ENCODE measurements at regions not wholly inside any gene's neighbourhood (a gene's known extent, or its start where the extent isn't known, plus 50 kb on each side); places are given as distances from the start of the nearest gene placed in this dataset.
"Not testable (repeated sequence)": the region's sequence is repeated elsewhere in the genome, so short reads cannot be mapped to it uniquely, and the experiment has no call there.

DNA sequence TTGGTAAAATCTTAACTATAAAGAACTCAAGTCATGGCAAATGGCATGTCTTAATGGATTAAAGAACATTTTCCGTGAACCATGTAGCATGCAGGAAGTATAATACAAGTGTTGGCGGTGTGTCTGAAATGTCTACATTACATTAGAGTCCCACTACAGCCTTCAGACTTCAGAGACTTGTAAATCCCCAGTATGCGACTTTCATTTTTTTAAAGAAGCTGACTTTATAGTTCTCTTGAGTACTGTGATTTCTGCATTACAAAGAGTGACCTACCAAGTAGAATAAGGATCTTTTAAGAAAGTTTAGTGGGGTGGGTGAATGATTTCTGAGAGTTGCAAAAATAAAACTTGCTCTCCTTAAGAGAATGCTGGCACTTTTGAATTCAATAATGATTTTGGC, 140.7 kb upstream of the FN1 start:
- no peak for DNase-seq

DNA sequence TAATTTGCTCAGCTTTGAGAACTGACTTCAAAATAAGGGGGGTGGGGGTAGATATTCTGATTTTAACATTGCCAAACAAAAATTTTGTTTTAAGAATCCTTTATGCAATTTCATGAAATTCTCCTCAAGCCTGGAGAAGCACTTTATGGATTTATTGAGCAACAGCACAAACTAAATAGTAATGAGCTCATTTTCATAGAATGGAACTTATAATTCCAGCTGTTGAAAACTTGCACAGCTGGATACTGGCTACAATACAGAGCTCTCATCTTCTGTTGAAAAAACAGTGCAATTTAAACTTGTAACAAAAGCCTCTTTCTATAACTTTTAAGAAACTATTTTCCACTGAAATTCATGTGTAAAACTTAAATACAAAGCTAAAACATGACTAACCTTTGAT, 137.6 kb upstream of the FN1 start:
- DNase-seq = no peak

DNA sequence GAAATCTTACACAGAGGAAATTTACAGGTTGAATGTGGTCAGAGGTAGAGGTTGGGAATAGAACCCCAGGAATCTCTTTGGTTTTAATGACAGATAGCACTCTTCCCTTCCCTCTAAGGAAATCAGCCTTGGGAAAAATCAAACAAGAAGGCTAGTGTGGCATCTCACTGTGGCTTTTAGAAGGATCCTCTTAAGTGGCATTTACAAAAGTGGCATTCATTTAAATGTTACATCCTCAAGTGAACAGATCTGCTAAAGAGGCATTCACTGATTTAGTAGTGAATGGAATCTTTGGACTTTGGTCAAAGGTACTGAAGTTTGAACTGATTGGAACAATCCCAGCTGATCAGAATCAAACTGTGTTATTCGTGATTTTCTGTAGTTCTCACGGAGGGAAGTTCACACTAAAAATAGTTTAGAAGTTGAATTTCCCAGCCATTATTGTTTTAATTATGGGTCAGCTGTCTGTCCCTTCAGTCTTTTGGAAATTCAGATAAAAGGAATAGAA, 136.5 kb upstream of the FN1 start:
- DNase-seq = no peak

DNA sequence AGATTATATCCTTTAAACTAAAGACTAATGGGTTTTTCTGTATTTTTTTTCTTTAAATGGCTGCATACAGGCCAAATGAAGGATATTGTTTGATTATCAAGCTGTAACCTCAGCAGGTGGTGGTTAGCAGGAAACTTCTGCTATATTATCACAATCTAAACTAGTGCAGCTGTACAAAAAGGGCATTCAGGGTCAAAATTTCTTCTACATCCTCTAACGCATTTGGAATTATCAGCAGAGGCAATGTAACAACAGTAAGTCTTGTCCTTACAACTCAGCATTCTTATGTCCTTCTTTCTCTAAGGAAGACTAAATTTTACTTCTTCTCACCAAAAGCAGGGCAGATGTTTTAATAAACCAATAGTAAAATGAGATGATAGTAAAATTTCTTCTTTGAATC, 135.8 kb upstream of the FN1 start:
- no peak for DNase-seq

DNA sequence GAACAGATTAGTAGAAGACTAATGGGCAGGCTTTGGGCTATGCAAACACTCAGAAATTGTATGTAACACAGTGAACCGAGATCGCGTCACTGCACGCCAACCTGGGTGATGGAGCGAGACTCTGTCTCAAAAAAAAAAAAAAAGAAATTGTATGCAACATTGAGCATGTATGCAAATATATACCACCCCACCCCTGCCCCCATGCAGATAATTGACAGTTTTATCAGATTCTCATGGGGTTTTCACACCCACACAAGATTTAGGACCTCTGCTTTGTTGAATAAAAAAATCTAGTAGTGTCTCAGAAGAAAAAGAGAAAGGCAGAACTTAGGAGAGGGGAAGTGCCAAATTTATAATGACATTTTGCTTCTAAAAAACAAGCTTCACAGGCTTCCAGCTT, 131.6 kb upstream of the FN1 start:
- no peak for DNase-seq

DNA sequence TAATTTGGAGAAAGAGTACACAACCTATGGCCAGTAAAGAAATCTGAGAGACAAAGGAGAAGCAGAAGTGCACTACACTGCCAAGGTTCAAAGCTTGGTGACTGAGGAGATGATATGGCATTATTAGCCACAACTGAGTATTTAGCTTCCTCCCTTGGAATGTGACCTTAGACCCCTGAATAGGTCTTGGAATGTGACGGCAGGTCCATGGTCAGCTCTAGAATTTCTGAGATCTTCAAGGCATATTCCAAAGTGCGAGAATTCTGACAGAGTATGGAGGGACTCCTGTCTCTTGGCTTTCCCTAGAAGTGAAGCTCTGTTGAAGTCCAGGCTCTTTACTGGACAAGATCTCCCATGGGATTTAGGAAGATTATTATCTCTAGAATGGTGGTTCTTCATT, 130.0 kb upstream of the FN1 start:
- no peak for DNase-seq

DNA sequence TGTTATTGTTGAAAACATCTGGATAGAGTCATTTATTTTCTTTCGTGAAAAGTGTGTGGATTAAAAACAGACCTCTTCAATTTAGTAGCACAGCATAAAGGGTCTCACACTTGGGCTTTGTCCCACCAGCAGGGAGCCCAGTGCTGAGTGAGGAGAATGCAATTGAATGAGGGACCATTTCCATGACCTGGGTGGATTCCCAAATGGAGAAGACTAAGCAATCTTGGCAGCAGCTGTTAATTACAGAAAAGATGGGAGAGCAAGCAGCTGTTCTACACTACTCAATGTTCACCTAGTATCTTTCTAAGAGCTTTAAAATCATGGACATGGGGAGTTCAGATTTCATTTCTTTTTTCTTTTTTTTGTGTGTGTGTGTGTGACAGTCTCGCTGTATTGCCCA, 121.8 kb upstream of the FN1 start:
- DNase-seq = no peak

DNA sequence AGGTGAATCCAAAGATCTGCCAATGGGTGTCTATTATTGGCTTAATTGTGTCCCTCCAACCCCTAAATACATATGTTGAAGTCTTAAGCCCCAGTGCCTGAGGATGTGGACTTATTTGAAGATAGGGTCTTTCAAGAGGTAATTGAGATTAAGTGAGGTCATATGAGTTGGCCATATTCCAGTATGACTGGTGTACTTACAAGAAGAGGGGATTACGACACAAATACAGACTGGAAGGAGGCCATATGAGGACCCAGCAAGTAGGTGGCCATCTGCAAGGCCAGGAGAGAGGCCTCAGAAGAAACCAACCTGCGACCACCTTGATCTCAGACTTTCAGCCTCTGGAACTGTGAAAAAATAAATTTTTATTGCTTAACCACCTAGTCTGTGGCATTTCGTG, 121.1 kb upstream of the FN1 start:
- no peak for DNase-seq

DNA sequence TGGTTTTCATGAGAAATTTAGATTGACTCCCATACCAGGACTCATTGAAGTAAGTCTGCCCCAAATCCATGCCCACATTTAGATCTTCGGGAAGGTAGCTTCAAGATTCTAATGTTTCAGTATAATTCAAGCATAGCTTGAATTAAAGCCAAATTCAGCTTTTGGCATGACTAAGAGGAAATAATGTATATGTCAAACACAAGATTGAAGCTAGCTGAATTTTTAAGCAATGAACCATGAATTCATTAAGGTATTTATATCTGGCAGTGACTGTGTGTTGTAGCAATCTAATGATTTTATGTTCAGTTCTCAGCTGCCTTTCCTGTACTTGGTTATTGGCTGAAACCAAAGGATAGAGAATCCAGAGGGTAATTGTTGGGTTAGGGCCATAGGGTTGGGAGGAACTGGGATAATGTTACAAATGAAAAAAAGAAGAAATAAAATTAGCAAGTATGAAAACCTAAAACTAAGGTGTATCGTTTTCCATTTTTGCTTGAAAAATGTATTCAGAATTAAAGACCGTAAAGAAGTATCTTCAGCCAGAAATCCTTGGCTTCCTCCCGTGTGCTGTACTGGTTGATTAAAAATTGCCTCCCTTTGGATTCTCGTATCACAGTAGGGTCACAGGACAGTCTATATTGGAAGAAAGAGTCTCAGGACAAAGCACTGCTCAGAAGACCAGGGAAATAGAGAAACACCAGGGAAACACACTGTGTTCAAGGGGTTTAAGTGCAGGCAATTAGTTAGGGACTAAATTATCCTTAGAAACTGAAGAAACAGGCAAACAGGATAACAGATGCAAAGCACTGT, 119.0 kb upstream of the FN1 start:
- no peak for DNase-seq

DNA sequence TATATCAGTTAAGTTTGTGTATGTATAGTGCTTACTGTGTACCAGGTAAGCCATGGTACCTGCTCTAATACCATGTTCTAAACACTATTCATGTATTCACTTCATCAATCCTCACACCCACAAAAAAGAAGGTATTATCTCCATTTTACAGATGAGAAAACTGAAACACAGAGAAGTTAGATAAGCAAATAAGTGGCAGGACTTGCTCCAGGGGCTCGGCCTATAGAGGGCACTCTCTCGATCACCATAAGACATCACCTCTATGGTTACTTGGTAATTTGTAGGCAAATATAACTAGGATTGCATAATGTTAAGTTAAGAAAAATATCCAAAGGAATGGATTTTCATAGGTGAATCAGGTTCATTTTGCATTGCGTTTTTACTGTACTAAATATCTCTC, 118.1 kb upstream of the FN1 start:
- DNase-seq = no peak

DNA sequence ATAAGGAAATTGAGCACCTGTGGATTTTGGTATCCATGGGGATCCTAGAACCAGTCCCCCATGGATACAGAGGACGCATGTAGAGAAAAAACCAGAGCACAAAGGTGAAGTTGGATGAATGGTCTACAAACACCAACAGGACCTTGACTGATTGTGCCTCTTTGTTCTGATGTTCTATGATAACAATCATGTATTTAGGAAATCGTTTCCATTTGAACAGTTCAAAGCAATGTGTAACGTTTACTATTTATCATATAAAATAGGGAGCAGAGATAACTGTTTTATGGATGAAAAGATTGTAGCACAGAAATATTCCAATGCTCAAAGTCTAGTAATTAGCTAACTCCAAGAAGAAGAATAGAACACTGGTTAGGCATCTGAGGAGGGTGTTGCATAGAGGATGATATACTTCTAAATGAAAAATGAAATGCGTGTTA, 116.3 kb upstream of the FN1 start:
- no peak for DNase-seq

DNA sequence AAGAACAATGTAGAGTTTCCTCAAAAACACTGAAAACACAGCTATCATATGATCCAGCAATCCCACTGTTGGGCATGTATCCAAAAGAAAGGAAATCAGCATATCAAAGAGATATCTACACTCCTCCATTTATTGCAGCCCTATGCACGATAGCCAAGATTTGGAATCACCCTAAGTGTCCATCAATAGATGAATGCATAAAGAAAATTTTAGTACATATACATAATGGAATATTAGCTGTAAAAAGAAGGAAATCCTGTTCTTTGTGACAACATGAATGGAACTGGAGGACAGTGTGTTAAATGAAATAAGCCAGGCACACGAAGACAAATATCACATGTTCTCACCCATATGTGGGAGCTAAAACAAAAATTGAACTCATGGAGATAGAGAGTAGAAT, 114.5 kb upstream of the FN1 start:
- DNase-seq = no peak

DNA sequence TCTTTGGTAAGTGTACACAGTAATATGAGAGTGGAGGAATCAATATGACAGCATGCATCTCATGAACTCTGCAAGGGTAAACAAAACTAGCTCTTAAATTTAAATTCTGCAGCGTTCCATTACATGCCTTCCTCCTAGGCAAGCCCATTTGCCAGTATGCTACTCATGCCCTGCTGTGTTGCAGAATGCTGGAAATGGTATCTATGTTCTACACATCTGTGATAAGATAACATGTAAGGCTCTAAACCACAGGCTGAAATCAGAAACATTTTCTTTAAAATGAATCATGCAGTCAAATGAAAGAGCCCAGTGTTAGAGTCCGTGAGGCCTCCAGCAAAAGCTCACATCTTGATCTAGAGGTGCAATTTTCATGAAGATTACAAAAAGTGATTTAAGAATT, 112.8 kb upstream of the FN1 start:
- no peak for DNase-seq

DNA sequence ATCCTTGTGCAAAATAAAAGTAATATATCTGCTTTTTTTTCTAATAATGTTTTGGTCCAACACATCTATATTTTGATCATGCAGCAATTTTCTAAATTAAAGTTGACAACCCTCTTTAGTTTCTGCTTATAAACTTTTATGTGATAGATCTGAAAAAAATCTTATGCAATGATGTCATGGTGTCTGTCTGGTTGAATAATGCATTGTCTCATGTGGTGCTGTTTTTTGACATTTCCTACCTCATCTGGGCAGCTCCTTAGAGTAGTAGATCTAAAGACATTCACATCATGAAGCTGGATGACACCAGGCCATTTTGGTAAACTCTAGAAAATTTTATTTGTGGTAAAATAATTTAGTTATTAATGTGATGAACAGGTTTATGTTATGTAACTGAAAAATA, 106.8 kb upstream of the FN1 start:
- no peak for DNase-seq

DNA sequence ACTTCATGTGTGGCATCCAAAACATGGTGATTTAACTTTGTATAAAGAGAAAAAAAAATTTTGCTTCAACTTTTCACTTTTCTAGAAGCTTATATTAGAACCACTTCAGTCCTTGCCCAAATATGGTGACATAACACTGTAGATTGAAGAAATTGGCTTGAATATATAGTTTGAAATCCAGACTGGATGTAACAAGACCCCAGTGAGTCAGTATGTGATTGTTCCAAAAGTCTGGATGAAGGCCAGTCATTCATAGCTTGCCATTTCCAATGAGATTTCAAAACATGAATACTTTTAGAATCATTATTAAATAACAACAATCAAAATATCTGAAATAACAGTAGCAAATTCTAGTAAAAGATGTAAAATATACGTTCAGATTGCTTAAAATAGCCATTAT, 104.8 kb upstream of the FN1 start:
- DNase-seq = no peak

DNA sequence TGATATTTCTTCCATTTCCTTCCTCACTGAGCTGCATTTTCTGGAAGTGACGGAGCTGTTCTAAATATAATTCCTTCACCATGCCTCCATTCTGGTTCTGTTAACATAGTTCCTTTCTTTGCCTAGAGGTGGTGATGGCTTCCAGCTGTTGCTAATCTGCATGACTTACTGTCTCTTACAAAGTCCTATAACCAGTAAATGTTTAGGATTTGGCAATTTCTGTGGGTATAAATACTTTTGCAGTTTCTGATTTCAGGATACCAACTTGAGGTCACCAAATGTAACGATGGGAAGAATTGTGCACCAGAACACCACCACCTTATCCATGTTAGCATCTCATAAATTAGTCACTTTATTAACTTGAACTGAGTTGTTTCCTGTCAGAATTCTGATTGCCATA, 101.7 kb upstream of the FN1 start:
- DNase-seq = no peak

DNA sequence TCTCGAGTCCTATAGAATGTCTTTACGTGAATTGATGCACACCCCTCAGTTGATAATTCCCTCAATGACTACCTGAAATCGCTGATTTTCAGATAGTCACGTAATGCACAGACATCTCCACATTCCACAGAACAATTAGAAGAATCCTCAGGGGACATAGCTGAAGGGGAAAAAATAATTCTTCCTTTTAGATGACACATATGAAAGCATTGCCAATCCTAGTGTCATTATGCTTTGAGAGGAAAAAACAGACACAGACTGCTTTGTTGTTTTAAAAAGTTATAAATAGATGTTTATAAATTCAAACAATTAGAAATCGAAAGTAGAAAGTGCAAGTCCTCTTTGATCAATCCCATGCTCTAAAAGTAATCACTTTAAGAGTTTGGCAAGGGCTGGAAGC, 100.6 kb upstream of the FN1 start:
- no peak for DNase-seq

DNA sequence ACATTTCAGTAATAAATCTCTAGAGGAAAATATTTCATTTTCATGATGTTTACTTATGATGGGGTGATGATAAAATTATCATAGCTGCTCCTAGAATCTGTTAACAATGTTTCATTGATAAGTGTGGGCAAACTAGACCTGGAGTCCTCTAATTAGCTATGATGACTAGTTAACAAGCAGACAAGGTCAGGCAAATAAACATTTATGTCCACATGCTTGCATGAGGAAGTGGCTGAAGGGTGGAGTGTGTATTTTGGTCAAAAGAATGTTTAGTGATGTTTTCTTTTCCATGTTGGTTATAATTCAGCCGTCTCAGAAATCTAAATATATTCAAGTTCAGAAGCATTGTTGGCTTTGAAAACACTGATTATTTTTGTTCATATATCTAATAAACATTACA, 99.9 kb upstream of the FN1 start:
- no peak for DNase-seq

DNA sequence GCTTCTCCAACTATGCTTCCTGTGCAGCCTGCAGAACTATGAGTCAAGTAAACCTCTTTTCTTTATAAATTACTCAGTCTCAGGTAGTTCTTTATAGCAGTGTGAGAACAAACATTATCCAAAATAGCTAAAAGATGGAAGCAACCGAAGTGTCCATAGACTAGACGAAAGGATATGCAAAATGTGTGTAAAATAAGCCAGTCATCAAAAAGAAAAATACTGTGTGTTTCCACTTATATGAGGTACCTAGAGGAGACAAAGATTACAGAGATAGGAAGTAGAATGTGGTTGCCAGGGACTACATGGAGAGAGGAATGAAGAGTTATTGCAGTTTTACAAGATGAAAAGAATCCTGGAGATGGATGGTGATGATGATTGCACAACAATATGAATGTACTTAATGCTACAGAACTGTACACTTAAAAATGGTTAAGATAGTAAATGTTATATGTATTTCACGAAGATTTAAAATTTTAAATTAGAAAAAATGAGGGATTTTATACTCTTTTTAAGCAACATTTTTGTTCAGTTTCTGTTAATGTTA, 99.3 kb upstream of the FN1 start:
- no peak for DNase-seq

DNA sequence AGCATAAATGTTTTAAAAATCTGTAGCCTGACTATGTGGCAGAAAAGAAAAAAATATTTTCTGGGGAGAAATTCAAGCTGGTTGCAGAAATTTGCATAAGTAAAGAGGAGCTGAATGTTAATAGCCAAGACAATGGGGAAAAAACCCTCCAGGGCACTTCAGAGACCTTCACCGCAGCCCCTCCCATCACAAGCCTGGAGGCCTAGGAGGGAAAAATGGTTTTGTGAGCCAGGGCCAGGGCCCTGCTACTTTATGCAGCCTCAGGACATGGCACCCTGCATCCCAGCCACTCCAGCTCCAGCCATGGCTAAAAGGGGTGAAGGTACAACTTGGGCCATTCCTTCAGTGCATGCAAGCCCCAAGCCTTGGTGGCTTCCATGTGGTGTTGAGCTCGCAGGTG, 97.8 kb upstream of the FN1 start:
- not testable (repeated sequence) for DNase-seq

DNA sequence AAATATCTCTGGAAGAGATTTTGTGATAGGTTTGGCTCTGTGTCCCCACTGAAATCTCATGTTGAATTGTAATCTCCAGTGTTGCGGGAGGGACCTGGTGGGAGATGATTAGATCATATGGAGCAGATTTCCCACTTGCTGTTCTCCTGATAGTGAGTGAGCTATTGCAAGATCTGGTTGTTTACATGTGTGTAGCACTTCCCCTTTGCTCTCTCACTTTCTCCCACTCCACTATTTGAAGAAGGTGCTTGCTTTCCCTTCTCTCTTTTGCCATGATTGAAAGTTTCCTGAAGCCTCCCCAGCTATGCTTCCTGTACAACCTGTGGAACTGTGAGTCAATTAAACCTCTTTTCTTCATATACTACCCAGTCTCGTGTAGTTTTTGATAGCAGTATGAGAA, 97.0 kb upstream of the FN1 start:
- no peak for DNase-seq

DNA sequence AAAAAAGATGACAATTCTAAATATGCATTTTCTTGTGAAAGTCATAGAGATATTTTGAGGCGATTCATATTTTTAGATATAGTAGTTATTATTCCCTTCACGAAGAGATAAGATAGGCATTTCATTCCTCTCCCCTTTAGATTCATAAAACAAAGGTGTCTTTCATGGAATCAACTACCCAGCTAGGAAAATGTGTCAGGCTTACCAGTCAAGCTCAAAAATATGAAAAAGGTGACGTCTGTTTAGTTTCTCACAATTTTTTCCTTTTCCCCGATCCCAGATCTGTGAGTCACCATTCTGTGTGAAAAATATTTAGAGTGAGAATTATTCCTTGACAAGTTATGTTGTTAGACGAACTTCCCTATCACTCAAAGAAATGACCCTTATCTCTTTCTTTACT, 95.4 kb upstream of the FN1 start:
- no peak for DNase-seq

DNA sequence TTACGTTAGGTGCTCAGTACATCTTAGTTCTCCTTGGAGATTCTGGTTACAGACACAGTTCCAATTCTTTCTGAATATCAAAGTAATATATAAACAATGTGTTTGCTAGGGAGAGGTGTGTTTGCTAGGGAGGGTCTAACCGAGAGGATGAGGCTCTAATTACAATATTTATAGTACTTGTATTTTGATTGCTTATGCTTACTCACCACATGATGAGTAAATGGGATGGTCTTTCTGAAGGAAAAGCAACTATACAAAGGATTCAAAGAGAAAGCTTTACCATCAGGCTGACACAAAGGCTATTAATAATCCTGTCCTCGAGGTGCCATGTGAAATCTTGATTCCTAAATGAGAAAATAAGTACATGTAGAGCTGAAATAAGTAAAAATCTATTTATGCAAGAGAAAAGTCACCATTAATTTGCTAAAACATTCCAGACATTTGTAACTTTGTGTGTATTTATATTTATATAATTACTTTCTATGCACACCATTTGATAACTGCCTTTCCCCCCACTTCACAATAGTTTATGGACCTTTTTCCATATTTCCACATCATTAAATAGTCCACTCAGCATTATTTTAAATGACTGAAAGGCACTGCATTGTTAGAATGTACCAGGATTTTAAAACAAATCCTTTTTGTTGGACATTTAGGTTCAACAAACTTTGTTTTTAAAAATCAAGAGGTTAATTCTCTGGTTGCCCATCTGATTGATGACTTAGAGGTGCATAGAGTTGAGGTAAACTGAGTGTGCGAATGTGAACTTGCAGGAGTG, 94.5 kb upstream of the FN1 start:
- no peak for DNase-seq

DNA sequence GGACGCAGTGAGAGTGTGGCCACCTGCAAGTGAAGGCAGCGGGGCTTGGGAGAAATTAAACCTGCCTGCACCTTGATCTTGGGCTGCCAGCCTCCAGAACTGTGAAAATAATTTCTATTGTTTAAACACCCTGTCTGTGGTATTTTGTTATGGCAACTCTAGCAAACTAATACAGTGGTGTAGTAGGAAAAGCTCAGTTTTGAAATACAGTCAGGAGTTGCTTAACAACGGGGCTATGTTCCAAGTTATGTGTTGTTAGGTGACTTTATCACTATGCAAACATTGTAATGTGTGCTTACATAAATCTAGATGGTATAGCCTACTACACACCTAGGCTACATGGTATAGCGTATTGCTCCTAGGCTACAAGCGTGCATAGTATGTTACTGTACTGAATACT, 93.4 kb upstream of the FN1 start:
- DNase-seq = no peak
